Effector memory CD8-positive, alpha-beta T cell (primary cell): ENCODE measurements at regions not wholly inside any gene's neighbourhood (a gene's known extent, or its start where the extent isn't known, plus 50 kb on each side); places are given as distances from the start of the nearest gene placed in this dataset.

ENCODE experiments used
- ATAC-seq: fragments of 150-1000 bp; cut with Tn5 transposase; replicated peaks from 2 replicates; pipeline ENCODE4 v1.10.0; 2021; ENCODE audit warnings: mild to moderate bottlenecking, moderate library complexity
- DNase-seq, 3 experiments: peaks; one replicate each; pipeline ENCODE4 v3.0.0; 2021
- H3K27ac Mint-ChIP-seq, 2 donors: one replicate each; pipeline ENCODE4 v1.8.0; 2022; ENCODE audit warnings: mild to moderate bottlenecking in 2 of 2, mixed read lengths in 2 of 2, moderate library complexity in 2 of 2
- H3K27me3 Mint-ChIP-seq, 2 donors: one replicate each; pipeline ENCODE4 v1.8.0; 2022; ENCODE audit warnings: mixed read lengths in 2 of 2
- H3K36me3 Mint-ChIP-seq: one replicate; pipeline ENCODE4 v1.8.0; 2022; ENCODE audit warnings: mild to moderate bottlenecking, moderate library complexity, mixed read lengths; ENCODE audit not compliant: insufficient read depth
- H3K4me1 Mint-ChIP-seq, 2 donors: one replicate each; pipeline ENCODE4 v1.8.0; 2022; ENCODE audit warnings: low read depth in 2 of 2, mixed read lengths in 2 of 2
- H3K4me3 Mint-ChIP-seq, 2 donors: one replicate each; pipeline ENCODE4 v1.8.0; 2022; ENCODE audit warnings: mild to moderate bottlenecking in 2 of 2, mixed read lengths in 2 of 2, moderate library complexity in 2 of 2
- H3K9me3 Mint-ChIP-seq, 2 donors: one replicate each; pipeline ENCODE4 v1.8.0; 2022; ENCODE audit warnings: mixed read lengths in 2 of 2

GRCh38 chr13:21945195-21945594 is 274.3 kb downstream of the FGF9 start:
- Mint-ChIP-seq H3K27me3 (no peaks in the 10 kb centered on the region), H3K9me3 (peaks cover 0 to 5% of the 10 kb centered on the region in 2 donors), H3K36me3 (no peaks in the 10 kb centered on the region), H3K4me3 (no peak overlapping the region), H3K4me1 (no peaks in the 10 kb centered on the region), H3K27ac (no peak overlapping the region)
- ATAC-seq (no peak), DNase-seq (no peak)

- ATAC-seq (no peak), DNase-seq (no peak)
- H3K4me3 Mint-ChIP-seq = no peak overlapping the region
- no peaks in the 10 kb centered on the region for H3K27me3 Mint-ChIP-seq
- H3K4me1 Mint-ChIP-seq = no peaks in the 10 kb centered on the region
- no peaks in the 10 kb centered on the region for H3K36me3 Mint-ChIP-seq
- H3K9me3 Mint-ChIP-seq = peaks cover 0 to 5% of the 10 kb centered on the region in 2 donors
- no peak overlapping the region for H3K27ac Mint-ChIP-seq
Observed at GRCh38 chr13:21946964-21947363, 276.1 kb downstream of the FGF9 start.

- Mint-ChIP-seq H3K4me3 (no peak overlapping the region), H3K4me1 (no peaks in the 10 kb centered on the region), H3K9me3 (peaks cover 0 to 5% of the 10 kb centered on the region in 2 donors), H3K27me3 (peaks cover 0 to 1% of the 10 kb centered on the region in 2 donors), H3K27ac (no peak overlapping the region), H3K36me3 (no peaks in the 10 kb centered on the region)
- no peak for DNase-seq
- ATAC-seq = no peak
Observed at GRCh38 chr13:21948769-21949474, 278.0 kb downstream of the FGF9 start.

GRCh38 chr13:21949818-21950429 is 279.1 kb downstream of the FGF9 start:
- H3K4me1 Mint-ChIP-seq = no peaks in the 10 kb centered on the region
- H3K27me3 Mint-ChIP-seq = peaks cover 0 to 11% of the 10 kb centered on the region in 2 donors
- no peak overlapping the region for H3K27ac Mint-ChIP-seq
- DNase-seq (no peak), ATAC-seq (no peak)
- H3K36me3 Mint-ChIP-seq = no peaks in the 10 kb centered on the region
- peaks cover 0 to 5% of the 10 kb centered on the region in 2 donors for H3K9me3 Mint-ChIP-seq
- no peak overlapping the region for H3K4me3 Mint-ChIP-seq

GRCh38 chr13:21956666-21957065 is 285.8 kb downstream of the FGF9 start:
- ATAC-seq = no peak
- Mint-ChIP-seq H3K27me3 (peaks cover 26 to 31% of the 10 kb centered on the region in 2 donors), H3K4me3 (no peak overlapping the region)

GRCh38 chr13:21957833-21958232 is 287.0 kb downstream of the FGF9 start:
- Mint-ChIP-seq H3K4me3 (no peak overlapping the region), H3K27ac (no peak overlapping the region), H3K9me3 (no peaks in the 10 kb centered on the region), H3K36me3 (no peaks in the 10 kb centered on the region), H3K27me3 (peaks cover 31 to 32% of the 10 kb centered on the region in 2 donors), H3K4me1 (no peaks in the 10 kb centered on the region)
- ATAC-seq (no peak), DNase-seq (no peak)

More at GRCh38 chr13:21956666-21957065, 285.8 kb downstream of the FGF9 start:
- Mint-ChIP-seq H3K4me1 (no peaks in the 10 kb centered on the region), H3K27ac (no peak overlapping the region), H3K9me3 (no peaks in the 10 kb centered on the region), H3K36me3 (no peaks in the 10 kb centered on the region)
- DNase-seq = no peak

GRCh38 chr13:21960108-21960507 is 289.2 kb downstream of the FGF9 start:
- no peak for DNase-seq
- no peak overlapping the region for H3K4me3 Mint-ChIP-seq
- no peaks in the 10 kb centered on the region for H3K4me1 Mint-ChIP-seq
- no peak for ATAC-seq
- no peaks in the 10 kb centered on the region for H3K9me3 Mint-ChIP-seq
- H3K36me3 Mint-ChIP-seq = peaks cover 3% of the 10 kb centered on the region
- H3K27ac Mint-ChIP-seq = no peak overlapping the region
- peaks cover 27 to 37% of the 10 kb centered on the region in 2 donors for H3K27me3 Mint-ChIP-seq

- Mint-ChIP-seq H3K4me1 (no peaks in the 10 kb centered on the region), H3K9me3 (no peaks in the 10 kb centered on the region), H3K27me3 (peaks cover 14 to 25% of the 10 kb centered on the region in 2 donors), H3K27ac (no peak overlapping the region), H3K4me3 (no peak overlapping the region), H3K36me3 (peaks cover 3% of the 10 kb centered on the region)
- DNase-seq = no peak
- ATAC-seq = no peak
Observed at GRCh38 chr13:21964686-21965085, 293.8 kb downstream of the FGF9 start.

- Mint-ChIP-seq H3K27me3 (peaks cover 10 to 21% of the 10 kb centered on the region in 2 donors), H3K4me3 (no peak overlapping the region), H3K4me1 (no peaks in the 10 kb centered on the region), H3K36me3 (peaks cover 3% of the 10 kb centered on the region), H3K9me3 (no peaks in the 10 kb centered on the region), H3K27ac (no peak overlapping the region)
- DNase-seq (no peak), ATAC-seq (no peak)
Observed at GRCh38 chr13:21965095-21965494, 294.2 kb downstream of the FGF9 start.

- H3K27me3 Mint-ChIP-seq = peaks cover 9 to 19% of the 10 kb centered on the region in 2 donors
- H3K4me1 Mint-ChIP-seq = no peaks in the 10 kb centered on the region
- no peak overlapping the region for H3K4me3 Mint-ChIP-seq
- DNase-seq (no peak), ATAC-seq (no peak)
- H3K36me3 Mint-ChIP-seq = peaks cover 3% of the 10 kb centered on the region
- no peak overlapping the region for H3K27ac Mint-ChIP-seq
- H3K9me3 Mint-ChIP-seq = no peaks in the 10 kb centered on the region
Observed at GRCh38 chr13:21966014-21966413, 295.1 kb downstream of the FGF9 start.

- H3K9me3 Mint-ChIP-seq = no peaks in the 10 kb centered on the region
- H3K36me3 Mint-ChIP-seq = peaks cover 3% of the 10 kb centered on the region
- ATAC-seq (no peak), DNase-seq (no peak)
- H3K4me1 Mint-ChIP-seq = no peaks in the 10 kb centered on the region
- peaks cover 7 to 9% of the 10 kb centered on the region in 2 donors for H3K27me3 Mint-ChIP-seq
- H3K27ac Mint-ChIP-seq = no peak overlapping the region
- H3K4me3 Mint-ChIP-seq = no peak overlapping the region
Observed at GRCh38 chr13:21967871-21968270, 297.0 kb downstream of the FGF9 start.

GRCh38 chr13:21970172-21970571 is 299.3 kb downstream of the FGF9 start:
- no peak overlapping the region for H3K27ac Mint-ChIP-seq
- no peaks in the 10 kb centered on the region for H3K4me1 Mint-ChIP-seq
- H3K9me3 Mint-ChIP-seq = no peaks in the 10 kb centered on the region
- no peak for DNase-seq
- no peak overlapping the region for H3K4me3 Mint-ChIP-seq
- no peak for ATAC-seq
- H3K27me3 Mint-ChIP-seq = peaks cover 0 to under 1% of the 10 kb centered on the region in 2 donors
- H3K36me3 Mint-ChIP-seq = no peaks in the 10 kb centered on the region

- H3K27me3 Mint-ChIP-seq = no peaks in the 10 kb centered on the region
- no peaks in the 10 kb centered on the region for H3K9me3 Mint-ChIP-seq
- H3K4me3 Mint-ChIP-seq = no peak overlapping the region
- no peaks in the 10 kb centered on the region for H3K36me3 Mint-ChIP-seq
- no peaks in the 10 kb centered on the region for H3K4me1 Mint-ChIP-seq
- no peak for DNase-seq
- H3K27ac Mint-ChIP-seq = no peak overlapping the region
- no peak for ATAC-seq
Observed at GRCh38 chr13:21970918-21971317, 300.0 kb downstream of the FGF9 start.
